ENCODE measurements at regions not wholly inside any gene's neighbourhood (a gene's known extent, or its start where the extent isn't known, plus 50 kb on each side); places are given as distances from the start of the nearest gene placed in this dataset.
"Not testable (repeated sequence)": the region's sequence is repeated elsewhere in the genome, so short reads cannot be mapped to it uniquely, and the experiment has no call there.

GRCh38 chr2:71922499-71923142 lies 225.0 kb downstream of the CYP26B1 start:
- no peak for DNase-seq (ENCODE audit: low spot score)

- DNase-seq (ENCODE audit: low spot score) = no peak
Measured at GRCh38 chr2:71922091-71922490, 225.6 kb downstream of the CYP26B1 start.

GRCh38 chr2:71920819-71921218 lies 226.8 kb downstream of the CYP26B1 start:
- DNase-seq (ENCODE audit: low spot score) = not testable (repeated sequence)

- no peak for DNase-seq (ENCODE audit: low spot score)
Measured at GRCh38 chr2:71919708-71920107, 228.0 kb downstream of the CYP26B1 start.

- no peak for DNase-seq (ENCODE audit: low spot score)
Measured at GRCh38 chr2:71910277-71910676, 237.4 kb downstream of the CYP26B1 start.

- DNase-seq (ENCODE audit: low spot score) = no peak
Measured at GRCh38 chr2:71908798-71909197, 238.9 kb downstream of the CYP26B1 start.

- DNase-seq (ENCODE audit: low spot score) = no peak
Measured at GRCh38 chr2:71907503-71907902, 240.2 kb downstream of the CYP26B1 start.

- no peak for DNase-seq (ENCODE audit: low spot score)
Measured at GRCh38 chr2:71906357-71906973, 241.2 kb downstream of the CYP26B1 start.

- no peak for DNase-seq (ENCODE audit: low spot score)
Measured at GRCh38 chr2:71905205-71905604, 242.5 kb downstream of the CYP26B1 start.

GRCh38 chr2:71903841-71904240 lies 243.8 kb downstream of the CYP26B1 start:
- DNase-seq (ENCODE audit: low spot score) = no peak

- no peak for DNase-seq (ENCODE audit: low spot score)
Measured at GRCh38 chr2:71901466-71901865, 246.2 kb downstream of the CYP26B1 start.

- no peak for DNase-seq (ENCODE audit: low spot score)
Measured at GRCh38 chr2:71898851-71899681, 248.6 kb downstream of the CYP26B1 start.

- no peak for DNase-seq (ENCODE audit: low spot score)
Measured at GRCh38 chr2:71898375-71898774, 249.3 kb downstream of the CYP26B1 start.

- DNase-seq (ENCODE audit: low spot score) = no peak
Measured at GRCh38 chr2:71897836-71898235, 249.8 kb downstream of the CYP26B1 start.

- no peak for DNase-seq (ENCODE audit: low spot score)
Measured at GRCh38 chr2:71897137-71897480, 250.6 kb downstream of the CYP26B1 start.

GRCh38 chr2:71896385-71897136 lies 251.1 kb downstream of the CYP26B1 start:
- no peak for DNase-seq (ENCODE audit: low spot score)

- no peak for DNase-seq (ENCODE audit: low spot score)
Measured at GRCh38 chr2:71895320-71896161, 252.1 kb downstream of the CYP26B1 start.

GRCh38 chr2:71894261-71894660 lies 253.4 kb downstream of the CYP26B1 start:
- DNase-seq (ENCODE audit: low spot score) = no peak

- DNase-seq (ENCODE audit: low spot score) = no peak
Measured at GRCh38 chr2:71893646-71894045, 254.0 kb downstream of the CYP26B1 start.

- no peak for DNase-seq (ENCODE audit: low spot score)
Measured at GRCh38 chr2:71892896-71893295, 254.8 kb downstream of the CYP26B1 start.

- no peak for DNase-seq (ENCODE audit: low spot score)
Measured at GRCh38 chr2:71892423-71892730, 255.3 kb downstream of the CYP26B1 start.

Measured in RKO (cell line).